ENCODE measurements at regions not wholly inside any gene's neighbourhood (a gene's known extent, or its start where the extent isn't known, plus 50 kb on each side); places are given as distances from the start of the nearest gene placed in this dataset.
"Not testable (repeated sequence)": the region's sequence is repeated elsewhere in the genome, so short reads cannot be mapped to it uniquely, and the experiment has no call there.

DNA sequence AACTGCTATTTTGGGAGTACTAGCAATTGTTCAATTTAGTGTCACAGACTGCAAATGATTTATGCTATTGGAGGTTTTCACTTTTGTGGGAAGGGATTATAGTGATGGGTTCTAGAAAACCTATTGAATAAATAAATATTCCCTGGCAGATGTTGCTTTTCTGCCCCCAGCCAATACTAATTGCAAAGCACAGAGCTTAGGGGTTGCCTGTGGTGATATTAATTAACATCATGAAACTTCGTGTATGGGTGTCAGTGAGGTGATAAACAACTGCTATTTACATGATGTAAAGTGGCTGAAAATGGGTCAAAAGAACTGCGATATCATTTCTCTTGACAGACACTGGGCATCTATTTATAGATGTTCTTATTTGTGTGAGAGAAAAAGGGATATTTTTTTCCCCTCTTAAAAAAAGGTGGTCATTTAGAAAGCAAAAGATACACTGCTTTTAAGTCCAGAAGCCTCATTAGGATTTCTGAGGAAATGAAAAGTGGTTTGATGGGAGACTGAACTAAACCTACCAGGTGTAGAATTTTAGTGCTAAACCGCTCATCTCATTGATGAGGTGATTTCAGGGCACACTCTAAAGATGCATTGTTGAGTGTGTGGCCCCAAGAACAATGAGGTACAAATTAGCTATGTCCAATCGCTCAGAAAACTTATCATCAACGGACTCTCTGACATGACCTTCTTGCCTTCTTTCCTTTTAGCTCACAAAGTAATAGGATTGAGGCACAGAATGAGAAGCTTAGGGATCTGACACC is 116.7 kb upstream of the CHST9 start:
- POLR2A ChIA-PET = no interaction called here
- CTCF ChIA-PET = no interaction called here
- no peak overlapping the region for H3K4me3 ChIP-seq (ENCODE audit: low read depth, low read length)
- TF ChIP-seq, protein P1, sequence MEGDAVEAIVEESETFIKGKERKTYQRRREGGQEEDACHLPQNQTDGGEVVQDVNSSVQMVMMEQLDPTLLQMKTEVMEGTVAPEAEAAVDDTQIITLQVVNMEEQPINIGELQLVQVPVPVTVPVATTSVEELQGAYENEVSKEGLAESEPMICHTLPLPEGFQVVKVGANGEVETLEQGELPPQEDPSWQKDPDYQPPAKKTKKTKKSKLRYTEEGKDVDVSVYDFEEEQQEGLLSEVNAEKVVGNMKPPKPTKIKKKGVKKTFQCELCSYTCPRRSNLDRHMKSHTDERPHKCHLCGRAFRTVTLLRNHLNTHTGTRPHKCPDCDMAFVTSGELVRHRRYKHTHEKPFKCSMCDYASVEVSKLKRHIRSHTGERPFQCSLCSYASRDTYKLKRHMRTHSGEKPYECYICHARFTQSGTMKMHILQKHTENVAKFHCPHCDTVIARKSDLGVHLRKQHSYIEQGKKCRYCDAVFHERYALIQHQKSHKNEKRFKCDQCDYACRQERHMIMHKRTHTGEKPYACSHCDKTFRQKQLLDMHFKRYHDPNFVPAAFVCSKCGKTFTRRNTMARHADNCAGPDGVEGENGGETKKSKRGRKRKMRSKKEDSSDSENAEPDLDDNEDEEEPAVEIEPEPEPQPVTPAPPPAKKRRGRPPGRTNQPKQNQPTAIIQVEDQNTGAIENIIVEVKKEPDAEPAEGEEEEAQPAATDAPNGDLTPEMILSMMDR (IDR thresholded peaks at IDR 0.05; ENCODE audit: insufficient read depth, low read length, missing control alignments) = no peak
- DNase-seq (ENCODE audit: low read depth, low spot score) = no peak

DNA sequence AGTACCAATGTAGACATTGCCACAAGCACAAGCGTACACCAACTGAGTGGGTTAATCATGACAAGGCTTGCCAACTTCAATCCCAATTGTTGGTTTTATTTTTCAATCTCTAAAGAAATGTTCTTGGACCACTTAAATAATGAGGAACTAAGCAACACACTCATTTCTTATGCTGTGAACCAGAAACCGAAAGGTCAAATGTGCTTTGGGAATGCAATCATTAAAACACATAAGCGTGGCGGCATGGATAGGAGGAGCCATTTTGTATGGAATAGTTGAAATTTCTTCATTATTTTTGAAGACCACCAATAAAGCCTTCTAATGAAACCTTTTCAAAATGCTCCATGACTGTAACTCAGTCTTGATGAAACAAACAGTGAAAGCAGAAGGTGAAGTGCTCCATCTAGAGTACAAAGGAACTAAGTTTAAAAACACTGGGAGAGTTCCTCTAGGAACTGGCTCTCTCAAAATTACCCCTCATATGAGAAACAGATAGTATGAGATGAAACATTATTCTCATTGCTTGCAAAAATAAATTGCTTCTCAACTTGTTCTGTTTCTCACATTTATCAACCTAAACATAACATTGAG is 113.2 kb upstream of the CHST9 start:
- ChIA-PET CTCF (no interaction called here), POLR2A (no interaction called here)
- TF ChIP-seq, protein P1 (IDR thresholded peaks at IDR 0.05; ENCODE audit: insufficient read depth, low read length, missing control alignments) = no peak
- H3K4me3 ChIP-seq (ENCODE audit: low read depth, low read length) = no peak overlapping the region
- no peak for DNase-seq (ENCODE audit: low read depth, low spot score)

DNA sequence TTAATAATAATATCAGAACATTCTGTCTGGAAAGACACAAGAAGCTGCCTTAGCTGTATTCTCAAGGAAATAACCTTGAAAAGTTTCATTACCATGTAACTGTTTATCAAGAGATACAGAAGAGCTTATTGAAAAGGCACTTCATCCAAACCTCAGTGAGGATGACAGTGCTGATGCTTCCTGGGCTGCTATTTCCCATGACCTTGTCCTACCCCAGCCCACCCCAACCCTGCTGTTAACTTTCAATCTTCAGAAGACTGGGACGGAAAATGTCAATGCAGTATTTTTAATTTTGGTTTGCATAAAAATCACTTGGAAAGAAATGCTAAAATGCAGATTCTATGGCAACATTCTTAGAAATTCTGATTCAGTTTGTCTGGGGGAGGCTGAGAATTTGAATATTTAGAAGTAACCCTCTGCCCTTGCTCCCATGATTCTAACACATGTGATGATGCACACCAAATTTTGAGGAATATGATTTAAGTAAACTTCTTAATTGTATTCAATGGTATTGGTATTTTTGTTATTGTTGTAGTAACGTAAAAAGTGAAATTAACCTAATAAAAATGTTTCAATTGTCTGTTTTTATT is 101.0 kb upstream of the CHST9 start:
- CTCF ChIA-PET, POLR2A ChIA-PET: not testable (repeated sequence)

DNA sequence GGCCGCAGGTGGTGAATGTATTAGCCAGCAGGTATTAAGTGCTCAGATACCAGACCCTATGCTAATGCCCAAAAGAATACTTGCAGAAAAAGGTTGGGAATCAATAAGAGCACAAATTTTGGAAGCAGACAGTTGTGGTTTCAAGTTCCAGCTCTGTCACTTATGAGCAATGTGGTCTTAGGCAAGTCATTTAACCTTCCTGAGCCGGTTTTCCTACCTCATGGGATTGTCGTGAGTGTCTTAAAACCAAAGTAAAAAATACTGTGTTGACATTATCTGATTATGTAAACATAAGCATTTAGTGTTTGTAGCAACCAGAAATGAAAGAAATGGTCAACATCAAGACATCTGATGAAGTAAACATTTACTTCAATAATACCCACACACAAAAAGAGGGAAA is 93.0 kb upstream of the CHST9 start:
- TF ChIP-seq, protein P1 (IDR thresholded peaks at IDR 0.05; ENCODE audit: insufficient read depth, low read length, missing control alignments) = no peak
- CTCF ChIA-PET = no interaction called here
- POLR2A ChIA-PET = no interaction called here
- DNase-seq (ENCODE audit: low read depth, low spot score) = no peak
- H3K4me3 ChIP-seq (ENCODE audit: low read depth, low read length) = no peak overlapping the region

More for the DNA sequence above, 101.0 kb upstream of the CHST9 start:
- not testable (repeated sequence) for DNase-seq (ENCODE audit: low read depth, low spot score); H3K4me3 ChIP-seq (ENCODE audit: low read depth, low read length)

DNA sequence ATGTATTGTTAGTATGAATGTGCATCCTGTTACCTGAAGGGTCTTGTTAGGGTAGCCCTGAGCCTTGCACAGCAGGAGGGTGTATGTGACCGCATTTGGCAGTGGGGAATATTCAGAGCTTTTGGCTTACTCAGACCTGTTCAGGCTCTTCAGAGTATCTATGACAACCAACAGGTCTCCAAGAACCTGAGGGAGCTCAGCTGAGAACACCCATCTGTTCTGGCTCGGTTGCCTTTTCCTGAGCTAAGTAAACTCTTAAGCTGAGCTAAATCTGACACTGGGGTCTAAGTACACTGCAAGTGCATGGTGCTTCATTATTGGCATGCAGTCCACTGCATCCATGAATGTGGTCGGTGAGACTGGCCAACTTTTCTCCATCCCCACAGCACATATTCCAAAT is 92.4 kb upstream of the CHST9 start:
- TF ChIP-seq, protein P1 (IDR thresholded peaks at IDR 0.05; ENCODE audit: insufficient read depth, low read length, missing control alignments) = no peak
- no peak for DNase-seq (ENCODE audit: low read depth, low spot score)
- no peak overlapping the region for H3K4me3 ChIP-seq (ENCODE audit: low read depth, low read length)
- ChIA-PET CTCF (no interaction called here), POLR2A (no interaction called here)

DNA sequence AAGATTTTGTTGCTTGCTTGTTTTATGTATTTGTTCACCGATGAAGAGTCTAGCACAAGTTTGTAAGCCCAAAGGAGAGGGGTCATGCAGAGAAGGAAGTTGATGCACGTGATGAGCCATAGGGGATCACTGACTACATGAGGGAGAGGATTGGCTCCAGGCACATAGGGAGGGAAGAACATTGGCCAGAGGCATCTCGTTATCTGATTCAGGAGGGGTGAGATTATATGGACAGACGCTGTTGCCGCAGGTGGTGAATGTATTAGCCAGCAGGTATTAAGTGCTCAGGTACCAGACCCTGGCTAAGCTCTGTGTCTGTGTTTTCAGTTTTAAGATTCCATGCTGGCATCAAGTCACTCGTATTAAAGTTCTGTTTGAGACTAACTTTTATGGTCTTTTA is 91.8 kb upstream of the CHST9 start:
- no peak for DNase-seq (ENCODE audit: low read depth, low spot score)
- TF ChIP-seq, protein P1 (IDR thresholded peaks at IDR 0.05; ENCODE audit: insufficient read depth, low read length, missing control alignments) = no peak
- no peak overlapping the region for H3K4me3 ChIP-seq (ENCODE audit: low read depth, low read length)
- CTCF ChIA-PET = no interaction called here
- POLR2A ChIA-PET = no interaction called here

All from AG04449 (cell line).